ENCODE measurements at regions not wholly inside any gene's neighbourhood (a gene's known extent, or its start where the extent isn't known, plus 50 kb on each side); places are given as distances from the start of the nearest gene placed in this dataset.
"Not testable (repeated sequence)": the region's sequence is repeated elsewhere in the genome, so short reads cannot be mapped to it uniquely, and the experiment has no call there.

GRCh38 chr9:24897826-24898225 lies 352.1 kb upstream of the IZUMO3 start:
- TF ChIP-seq CTCF (IDR thresholded peaks at IDR 0.05): no peak
- TF ChIP-seq POLR2A (IDR thresholded peaks at IDR 0.05): no peak
- intact Hi-C loops (cut with DNase I; ENCODE audit: low total_unique reads): no loop called here
- 64 to 71% methylated on average over 14 to 15 of the region's 15 CpGs for WGBS, 2 donors

DNA sequence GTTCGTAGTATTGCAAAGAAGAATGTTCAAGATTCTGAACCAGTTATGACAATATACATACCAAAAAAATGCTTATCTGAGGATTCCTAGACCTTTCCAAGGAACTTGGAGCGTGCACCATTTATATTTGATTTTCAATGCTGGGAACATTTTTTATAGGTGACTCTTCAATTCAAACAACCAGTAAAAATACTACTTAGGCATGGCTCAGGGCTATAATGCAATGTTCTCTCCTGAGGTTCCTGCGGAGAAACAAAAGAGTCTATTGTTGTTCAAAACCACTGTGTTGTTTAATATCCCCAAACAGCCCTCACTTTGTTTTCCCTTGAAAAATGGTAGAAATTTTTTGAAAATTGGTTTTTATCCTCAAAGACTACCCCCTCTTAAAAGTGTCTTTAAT lies 335.7 kb upstream of the IZUMO3 start:
- no peaks in the 10 kb centered on the region for H3K4me1 ChIP-seq
- no peaks in the 10 kb centered on the region for H3K9me3 ChIP-seq
- H3K27me3 ChIP-seq: no peaks in the 10 kb centered on the region
- no peak overlapping the region for H3K4me3 ChIP-seq
- H3K27ac ChIP-seq: no peak overlapping the region
- DNase-seq: no peak
- TF ChIP-seq CTCF (IDR thresholded peaks at IDR 0.05) (no peak), POLR2A (IDR thresholded peaks at IDR 0.05) (no peak)
- intact Hi-C loops (cut with DNase I; ENCODE audit: low total_unique reads): no loop called here
- 86 to 88% methylated on average over 3 of the region's 3 CpGs for WGBS, 2 donors
- no peaks in the 10 kb centered on the region for H3K36me3 ChIP-seq (ENCODE audit: low read depth, missing control alignments)

More at GRCh38 chr9:24897826-24898225, 352.1 kb upstream of the IZUMO3 start:
- no peaks in the 10 kb centered on the region for H3K4me1 ChIP-seq
- H3K36me3 ChIP-seq (ENCODE audit: low read depth, missing control alignments): no peaks in the 10 kb centered on the region
- H3K27ac ChIP-seq: no peak overlapping the region
- H3K9me3 ChIP-seq: no peaks in the 10 kb centered on the region
- H3K4me3 ChIP-seq: no peak overlapping the region
- no peak for DNase-seq
- no peaks in the 10 kb centered on the region for H3K27me3 ChIP-seq

- H3K9me3 ChIP-seq: no peaks in the 10 kb centered on the region
- intact Hi-C loops (cut with DNase I; ENCODE audit: low total_unique reads): no loop called here
- H3K4me1 ChIP-seq: no peaks in the 10 kb centered on the region
- no peaks in the 10 kb centered on the region for H3K27me3 ChIP-seq
- no peak for TF ChIP-seq CTCF (IDR thresholded peaks at IDR 0.05)
- no peak for TF ChIP-seq POLR2A (IDR thresholded peaks at IDR 0.05)
- H3K4me3 ChIP-seq: no peak overlapping the region
- no peak overlapping the region for H3K27ac ChIP-seq
- 77 to 91% methylated on average over 2 of the region's 2 CpGs for WGBS, 2 donors
- H3K36me3 ChIP-seq (ENCODE audit: low read depth, missing control alignments): no peaks in the 10 kb centered on the region
- DNase-seq: no peak
Observed at GRCh38 chr9:24879591-24879990, 333.9 kb upstream of the IZUMO3 start.

- H3K4me1 ChIP-seq; DNase-seq; H3K4me3 ChIP-seq; intact Hi-C loops (cut with DNase I; ENCODE audit: low total_unique reads); H3K9me3 ChIP-seq; H3K36me3 ChIP-seq (ENCODE audit: low read depth, missing control alignments); H3K27ac ChIP-seq; H3K27me3 ChIP-seq: not testable (repeated sequence)
- 82 to 83% methylated on average over 1 of the region's 1 CpG for WGBS, 2 donors
Observed at GRCh38 chr9:24856601-24857000, 310.9 kb upstream of the IZUMO3 start.

DNA sequence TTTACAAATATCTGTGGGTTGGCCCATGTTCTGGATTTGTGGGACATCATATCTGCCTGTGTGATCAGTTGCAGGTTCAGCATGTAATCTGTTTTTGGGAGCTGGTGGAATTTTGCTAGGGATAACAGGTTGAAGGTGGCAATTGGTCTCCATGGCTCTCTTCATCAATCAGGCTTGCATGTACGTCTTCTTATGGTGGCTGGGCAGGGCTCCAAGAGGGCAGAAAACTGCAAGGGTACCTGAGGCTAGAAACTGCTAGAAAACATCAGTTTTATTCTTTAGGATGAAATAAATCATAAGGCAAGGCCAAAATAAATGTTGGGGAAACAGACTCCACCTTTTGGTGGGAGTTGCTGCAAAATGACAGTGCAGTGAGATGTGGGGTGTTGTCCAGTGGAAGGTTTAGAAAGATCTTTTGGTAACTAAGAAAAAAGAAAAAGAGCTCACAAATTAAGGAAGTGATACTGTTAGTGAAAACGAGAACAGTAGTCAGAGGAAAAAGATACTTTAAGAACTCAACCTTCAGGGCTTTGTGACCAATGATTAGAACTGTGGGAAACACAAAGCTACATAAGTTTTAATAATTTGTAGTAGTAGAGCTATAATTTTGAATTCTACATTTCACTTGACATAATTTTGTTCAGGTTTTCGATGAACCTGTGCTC lies 300.7 kb upstream of the IZUMO3 start:
- H3K36me3 ChIP-seq (ENCODE audit: low read depth, missing control alignments): no peaks in the 10 kb centered on the region
- H3K27me3 ChIP-seq: no peaks in the 10 kb centered on the region
- H3K9me3 ChIP-seq: no peaks in the 10 kb centered on the region
- 70 to 72% methylated on average over 3 of the region's 3 CpGs for WGBS, 2 donors
- no peaks in the 10 kb centered on the region for H3K4me1 ChIP-seq
- no peak for TF ChIP-seq POLR2A (IDR thresholded peaks at IDR 0.05)
- no peak for TF ChIP-seq CTCF (IDR thresholded peaks at IDR 0.05)
- intact Hi-C loops (cut with DNase I; ENCODE audit: low total_unique reads): no loop called here
- DNase-seq: no peak
- H3K4me3 ChIP-seq: no peak overlapping the region
- H3K27ac ChIP-seq: no peak overlapping the region
